OCI-LY7 (cell line): ENCODE measurements at regions not wholly inside any gene's neighbourhood (a gene's known extent, or its start where the extent isn't known, plus 50 kb on each side); places are given as distances from the start of the nearest gene placed in this dataset.

Experiments used
- EZH2phosphoT487 ChIP-seq: fragments of 200-600 bp; sonication (generic); IDR thresholded peaks from 2 replicates; pipeline ENCODE4 v1.6.1; 2018; ENCODE audit warnings: low read depth, borderline replicate concordance, mild to moderate bottlenecking, mixed run types, antibody characterized with exemption, low read length, moderate library complexity, mixed read lengths
- TF ChIP-seq, protein P1 (sequence below): fragments of 200-600 bp; sonication (generic); conservative IDR thresholded peaks from 2 replicates; pipeline ENCODE4 v1.5.1; 2014; ENCODE audit warnings: mild to moderate bottlenecking, antibody characterized with exemption, low read length, moderate library complexity, mixed read lengths

DNA sequence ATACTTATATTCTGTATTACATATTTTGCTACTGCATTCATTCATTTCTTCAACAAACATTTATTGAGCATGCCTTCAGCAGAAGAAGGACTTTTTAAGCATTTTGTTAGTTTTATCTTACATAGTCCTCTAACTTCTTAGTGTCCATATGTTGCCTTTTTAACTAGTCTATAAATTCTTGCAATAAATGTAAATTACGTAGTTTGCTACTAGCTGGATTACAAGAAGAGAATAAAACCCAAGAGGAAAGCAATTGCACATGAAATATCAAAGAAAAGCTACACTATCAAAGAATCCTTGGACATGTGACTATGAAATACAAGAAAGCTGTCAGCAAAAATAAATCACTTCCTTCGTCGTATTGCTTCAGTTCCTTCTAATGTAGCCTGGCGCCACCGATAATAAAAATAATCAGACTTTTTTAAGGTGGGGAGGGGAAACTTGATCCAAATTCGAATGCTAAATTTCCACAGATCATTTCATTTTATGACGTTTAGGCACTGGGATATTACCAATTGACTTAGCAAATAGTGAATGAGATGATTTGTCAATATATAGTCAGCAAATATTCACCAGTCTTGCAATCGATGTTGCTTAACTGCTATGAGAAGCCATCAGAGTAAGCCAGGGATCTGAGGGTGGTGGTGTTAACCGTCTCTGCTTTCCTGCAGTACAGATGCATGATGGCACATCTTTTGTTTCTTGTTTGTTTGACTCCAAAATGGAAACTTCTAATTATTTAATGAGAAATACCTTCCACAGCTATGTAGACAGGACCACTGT, 258.7 kb upstream of the EXOC2 start:
- no peak for TF ChIP-seq EZH2phosphoT487
- TF ChIP-seq, protein P1, sequence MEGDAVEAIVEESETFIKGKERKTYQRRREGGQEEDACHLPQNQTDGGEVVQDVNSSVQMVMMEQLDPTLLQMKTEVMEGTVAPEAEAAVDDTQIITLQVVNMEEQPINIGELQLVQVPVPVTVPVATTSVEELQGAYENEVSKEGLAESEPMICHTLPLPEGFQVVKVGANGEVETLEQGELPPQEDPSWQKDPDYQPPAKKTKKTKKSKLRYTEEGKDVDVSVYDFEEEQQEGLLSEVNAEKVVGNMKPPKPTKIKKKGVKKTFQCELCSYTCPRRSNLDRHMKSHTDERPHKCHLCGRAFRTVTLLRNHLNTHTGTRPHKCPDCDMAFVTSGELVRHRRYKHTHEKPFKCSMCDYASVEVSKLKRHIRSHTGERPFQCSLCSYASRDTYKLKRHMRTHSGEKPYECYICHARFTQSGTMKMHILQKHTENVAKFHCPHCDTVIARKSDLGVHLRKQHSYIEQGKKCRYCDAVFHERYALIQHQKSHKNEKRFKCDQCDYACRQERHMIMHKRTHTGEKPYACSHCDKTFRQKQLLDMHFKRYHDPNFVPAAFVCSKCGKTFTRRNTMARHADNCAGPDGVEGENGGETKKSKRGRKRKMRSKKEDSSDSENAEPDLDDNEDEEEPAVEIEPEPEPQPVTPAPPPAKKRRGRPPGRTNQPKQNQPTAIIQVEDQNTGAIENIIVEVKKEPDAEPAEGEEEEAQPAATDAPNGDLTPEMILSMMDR, result no peak
